ENCODE measurements at regions not wholly inside any gene's neighbourhood (a gene's known extent, or its start where the extent isn't known, plus 50 kb on each side); places are given as distances from the start of the nearest gene placed in this dataset.
"Not testable (repeated sequence)": the region's sequence is repeated elsewhere in the genome, so short reads cannot be mapped to it uniquely, and the experiment has no call there.

DNA sequence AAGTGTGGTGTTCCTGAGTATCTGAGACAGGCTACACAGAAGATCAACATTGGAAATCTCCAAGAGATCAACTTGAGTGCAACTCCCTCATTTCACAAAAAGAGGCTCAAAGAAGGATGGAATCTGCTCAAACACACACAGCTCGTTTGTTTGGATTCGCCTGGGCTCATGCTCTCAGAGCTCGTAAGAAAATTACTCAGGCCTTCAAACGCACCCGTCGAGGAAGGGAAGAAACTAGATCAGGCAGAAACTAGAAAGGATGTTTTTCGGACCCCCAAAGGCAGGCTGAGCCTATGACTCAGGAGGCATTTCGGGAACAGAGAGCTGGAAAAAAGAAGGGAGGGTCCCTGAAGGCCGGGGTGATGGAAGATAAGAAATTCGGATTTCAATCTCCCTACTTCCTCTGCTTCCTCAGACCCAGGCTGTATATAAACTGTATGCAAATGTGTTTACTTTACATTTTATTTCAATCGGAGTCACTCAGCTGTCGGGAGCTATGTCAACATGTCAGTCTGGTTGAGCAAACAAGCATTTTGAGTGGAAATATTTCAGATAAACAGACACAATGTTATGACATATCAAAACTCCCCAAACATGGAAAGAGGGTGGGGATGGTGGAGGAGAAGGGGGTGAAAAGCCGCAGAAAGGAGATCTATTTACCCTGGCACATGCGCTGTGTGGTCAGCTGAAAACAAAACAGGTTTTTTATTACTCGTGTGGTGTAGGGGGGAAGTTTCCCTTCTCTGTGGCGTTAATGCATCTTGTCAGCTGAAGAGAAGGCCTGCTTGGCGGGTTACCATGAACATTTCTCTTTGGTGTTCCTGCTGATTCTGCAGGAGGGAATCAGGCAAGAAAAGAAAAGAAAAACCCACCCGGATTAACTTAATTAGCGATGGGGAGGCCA lies 129.1 kb upstream of the TBX3 start:
- intact Hi-C loops (cut with DNase I), result loop anchor here in 1 of 2 donors (10.0 kb wide), 1 partner anchor 962 kb away; no protein-coding TSS in a partner anchor
- DNase-seq, result no peak
- 19 to 22% methylated on average over 19 of the region's 19 CpGs for WGBS, 2 donors
- Histone ChIP-seq H3K4me3 (ENCODE audit: low read length in 2 of 2) (no peak overlapping the region), H3K36me3 (ENCODE audit: control insufficient read depth in 1 of 2, insufficient read depth in 2 of 2, low read length in 1 of 2) (no peaks in the 10 kb centered on the region), H3K9me3 (ENCODE audit: control insufficient read depth, low read length) (no peaks in the 10 kb centered on the region), H3K27ac (ENCODE audit: low read depth in 1 of 2, low read length in 2 of 2) (no peak overlapping the region), H3K4me1 (ENCODE audit: control insufficient read depth in 1 of 2, insufficient read depth in 2 of 2, low read length in 2 of 2) (peaks cover 0 to 2% of the 10 kb centered on the region in 2 donors), H3K27me3 (ENCODE audit: control insufficient read depth in 1 of 2, insufficient read depth in 2 of 2, low read length in 1 of 2) (no peaks in the 10 kb centered on the region)
- ATAC-seq (ENCODE audit: low FRiP score), result no peak

DNA sequence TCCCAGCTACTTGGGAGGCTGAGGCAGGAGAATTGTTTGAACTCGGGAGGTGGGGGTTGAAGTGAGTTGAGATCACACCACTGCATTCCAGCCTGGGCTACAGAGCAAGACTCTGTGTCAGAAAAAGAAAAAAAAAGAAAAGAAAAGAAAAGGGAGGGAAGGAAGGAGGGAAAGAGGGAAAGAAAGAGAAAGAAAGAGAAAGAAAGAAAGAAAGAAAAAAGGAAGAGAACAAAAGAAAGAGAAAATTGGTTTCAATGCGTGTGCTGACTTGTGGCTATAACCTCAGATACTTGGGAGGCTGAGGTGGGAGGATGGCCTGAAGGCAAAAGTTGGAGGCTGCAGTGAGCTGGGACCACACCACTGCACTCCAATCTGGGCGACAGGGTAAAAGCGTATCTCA lies 128.4 kb upstream of the TBX3 start:
- DNase-seq (no peak), ATAC-seq (ENCODE audit: low FRiP score) (no peak)
- no peak overlapping the region for H3K27ac ChIP-seq (ENCODE audit: low read depth in 1 of 2, low read length in 2 of 2)
- H3K9me3 ChIP-seq (ENCODE audit: control insufficient read depth, low read length), result no peaks in the 10 kb centered on the region
- peaks cover 0 to 2% of the 10 kb centered on the region in 2 donors for H3K4me1 ChIP-seq (ENCODE audit: control insufficient read depth in 1 of 2, insufficient read depth in 2 of 2, low read length in 2 of 2)
- intact Hi-C loops (cut with DNase I), result loop anchor here in 1 of 2 donors (10.0 kb wide), 1 partner anchor 962 kb away; no protein-coding TSS in a partner anchor
- WGBS, 2 donors, result 72 to 82% methylated on average over 4 of the region's 4 CpGs
- no peak overlapping the region for H3K4me3 ChIP-seq (ENCODE audit: low read length in 2 of 2)
- H3K36me3 ChIP-seq (ENCODE audit: control insufficient read depth in 1 of 2, insufficient read depth in 2 of 2, low read length in 1 of 2), result no peaks in the 10 kb centered on the region
- no peaks in the 10 kb centered on the region for H3K27me3 ChIP-seq (ENCODE audit: control insufficient read depth in 1 of 2, insufficient read depth in 2 of 2, low read length in 1 of 2)

DNA sequence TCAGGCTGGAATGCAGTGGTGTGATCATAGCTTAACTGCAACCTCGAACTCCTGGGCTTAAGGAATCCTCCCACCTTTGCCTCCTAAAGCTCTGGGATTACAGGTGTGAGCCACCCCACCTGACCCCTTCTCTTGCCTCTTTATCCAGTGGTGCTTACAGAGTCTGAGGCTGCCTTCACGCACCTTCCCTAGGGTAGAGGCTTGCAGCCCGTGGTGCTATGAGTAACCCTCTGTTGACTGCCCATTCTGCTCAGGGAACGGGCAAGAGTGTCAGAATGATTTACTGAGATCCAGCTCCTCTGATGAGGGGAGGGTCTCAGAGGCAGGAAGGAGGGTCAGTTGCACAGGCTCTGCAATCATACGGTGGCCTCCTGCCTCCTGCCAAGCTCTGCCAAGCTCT lies 125.1 kb upstream of the TBX3 start:
- Histone ChIP-seq H3K27ac (ENCODE audit: low read depth in 1 of 2, low read length in 2 of 2) (no peak overlapping the region), H3K9me3 (ENCODE audit: control insufficient read depth, low read length) (peaks cover 5% of the 10 kb centered on the region), H3K36me3 (ENCODE audit: control insufficient read depth in 1 of 2, insufficient read depth in 2 of 2, low read length in 1 of 2) (no peaks in the 10 kb centered on the region), H3K4me3 (ENCODE audit: low read length in 2 of 2) (no peak overlapping the region), H3K4me1 (ENCODE audit: control insufficient read depth in 1 of 2, insufficient read depth in 2 of 2, low read length in 2 of 2) (peaks cover 0 to 2% of the 10 kb centered on the region in 2 donors), H3K27me3 (ENCODE audit: control insufficient read depth in 1 of 2, insufficient read depth in 2 of 2, low read length in 1 of 2) (no peaks in the 10 kb centered on the region)
- 45 to 49% methylated on average over 5 of the region's 5 CpGs for WGBS, 2 donors
- ATAC-seq (ENCODE audit: low FRiP score), result no peak
- intact Hi-C loops (cut with DNase I), result no loop called here
- DNase-seq, result no peak

GRCh38 chr12:114801381-114801780 lies 117.4 kb upstream of the TBX3 start:
- intact Hi-C loops (cut with DNase I); H3K4me3 ChIP-seq (ENCODE audit: low read length in 2 of 2); H3K27me3 ChIP-seq (ENCODE audit: control insufficient read depth in 1 of 2, insufficient read depth in 2 of 2, low read length in 1 of 2); DNase-seq; H3K9me3 ChIP-seq (ENCODE audit: control insufficient read depth, low read length); H3K27ac ChIP-seq (ENCODE audit: low read depth in 1 of 2, low read length in 2 of 2); H3K36me3 ChIP-seq (ENCODE audit: control insufficient read depth in 1 of 2, insufficient read depth in 2 of 2, low read length in 1 of 2); H3K4me1 ChIP-seq (ENCODE audit: control insufficient read depth in 1 of 2, insufficient read depth in 2 of 2, low read length in 2 of 2); ATAC-seq (ENCODE audit: low FRiP score): not testable (repeated sequence)
- 65 to 66% methylated on average over 3 of the region's 3 CpGs for WGBS, 2 donors

DNA sequence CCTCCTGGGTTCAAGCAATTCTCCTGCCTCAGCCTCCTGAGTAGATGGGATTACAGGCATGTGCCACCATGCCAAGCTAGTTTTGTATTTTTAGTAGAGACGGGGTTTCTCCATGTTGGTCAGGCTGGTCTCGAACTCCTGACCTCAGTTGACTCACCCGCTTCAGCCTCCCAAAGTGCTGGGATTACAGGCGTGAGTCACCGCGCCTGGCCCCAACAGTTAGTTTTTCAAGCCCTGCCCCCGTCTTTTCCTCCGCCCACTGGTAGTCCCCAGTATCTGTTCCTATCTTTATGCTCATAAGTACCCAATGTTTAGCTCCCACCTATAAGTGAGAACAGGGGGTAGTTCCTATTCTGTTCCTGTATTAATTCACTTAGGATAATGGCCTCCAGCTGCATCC lies 116.6 kb upstream of the TBX3 start:
- WGBS, 2 donors, result 85 to 88% methylated on average over 7 to 8 of the region's 8 CpGs
- DNase-seq, result not testable (repeated sequence)

DNA sequence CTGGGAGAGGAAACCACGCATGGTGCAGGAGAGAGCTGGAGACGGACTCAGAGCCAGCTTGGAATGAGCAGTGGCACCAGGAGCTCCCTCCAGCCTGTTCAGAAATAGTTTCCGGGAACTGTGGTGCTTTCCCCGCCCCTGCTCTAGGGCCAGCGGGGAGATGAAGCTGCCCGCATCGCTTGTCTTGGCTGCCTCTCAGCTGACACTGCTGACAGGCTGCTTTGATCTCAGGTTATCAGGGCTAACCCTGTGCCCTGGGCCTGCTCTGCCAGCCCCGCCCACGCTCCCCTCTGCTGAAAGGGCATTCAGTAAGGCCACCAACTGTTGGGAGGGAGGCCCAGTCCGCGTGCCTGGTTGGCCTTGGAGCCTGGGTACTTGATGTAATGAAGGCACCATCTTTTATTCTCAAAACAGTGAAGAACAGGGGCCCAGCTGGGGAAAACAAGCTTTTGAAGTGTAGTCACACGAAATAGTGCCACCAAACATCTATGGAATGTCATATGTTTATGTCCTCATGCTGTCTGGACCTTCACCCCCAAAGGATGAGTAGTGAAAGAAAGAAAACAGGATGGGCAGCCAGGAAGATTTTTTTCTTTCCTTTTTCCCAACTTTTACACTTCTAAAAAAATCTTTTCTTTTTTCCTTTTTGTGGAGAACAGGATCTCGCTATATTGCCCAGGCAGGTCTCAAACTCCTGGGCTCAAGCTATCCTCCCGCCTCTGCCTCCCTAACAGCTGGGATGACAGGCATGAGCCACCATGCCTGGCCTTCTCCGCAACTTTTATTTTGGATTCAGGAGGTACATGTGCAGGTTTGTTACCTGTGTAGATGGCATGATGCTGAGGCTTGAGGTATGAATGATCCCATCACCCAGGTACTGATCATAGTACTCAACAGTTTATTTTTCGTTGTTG lies 115.9 kb upstream of the TBX3 start:
- H3K27ac ChIP-seq (ENCODE audit: low read depth in 1 of 2, low read length in 2 of 2), result no peak overlapping the region
- no peaks in the 10 kb centered on the region for H3K4me1 ChIP-seq (ENCODE audit: control insufficient read depth in 1 of 2, insufficient read depth in 2 of 2, low read length in 2 of 2)
- intact Hi-C loops (cut with DNase I), result no loop called here
- no peaks in the 10 kb centered on the region for H3K36me3 ChIP-seq (ENCODE audit: control insufficient read depth in 1 of 2, insufficient read depth in 2 of 2, low read length in 1 of 2)
- H3K9me3 ChIP-seq (ENCODE audit: control insufficient read depth, low read length), result peaks cover 4% of the 10 kb centered on the region
- H3K4me3 ChIP-seq (ENCODE audit: low read length in 2 of 2), result no peak overlapping the region
- 47 to 51% methylated on average over 16 of the region's 16 CpGs for WGBS, 2 donors
- H3K27me3 ChIP-seq (ENCODE audit: control insufficient read depth in 1 of 2, insufficient read depth in 2 of 2, low read length in 1 of 2), result no peaks in the 10 kb centered on the region
- ATAC-seq (ENCODE audit: low FRiP score), result peak; percentile 63
- DNase-seq, result no peak

More for the DNA sequence above, 116.6 kb upstream of the TBX3 start:
- H3K4me3 ChIP-seq (ENCODE audit: low read length in 2 of 2); intact Hi-C loops (cut with DNase I); H3K27ac ChIP-seq (ENCODE audit: low read depth in 1 of 2, low read length in 2 of 2); ATAC-seq (ENCODE audit: low FRiP score); H3K9me3 ChIP-seq (ENCODE audit: control insufficient read depth, low read length); H3K4me1 ChIP-seq (ENCODE audit: control insufficient read depth in 1 of 2, insufficient read depth in 2 of 2, low read length in 2 of 2); H3K27me3 ChIP-seq (ENCODE audit: control insufficient read depth in 1 of 2, insufficient read depth in 2 of 2, low read length in 1 of 2); H3K36me3 ChIP-seq (ENCODE audit: control insufficient read depth in 1 of 2, insufficient read depth in 2 of 2, low read length in 1 of 2): not testable (repeated sequence)

- Histone ChIP-seq H3K4me1 (ENCODE audit: control insufficient read depth in 1 of 2, insufficient read depth in 2 of 2, low read length in 2 of 2) (no peaks in the 10 kb centered on the region), H3K27ac (ENCODE audit: low read depth in 1 of 2, low read length in 2 of 2) (no peak overlapping the region), H3K36me3 (ENCODE audit: control insufficient read depth in 1 of 2, insufficient read depth in 2 of 2, low read length in 1 of 2) (no peaks in the 10 kb centered on the region), H3K4me3 (ENCODE audit: low read length in 2 of 2) (no peak overlapping the region), H3K9me3 (ENCODE audit: control insufficient read depth, low read length) (no peaks in the 10 kb centered on the region), H3K27me3 (ENCODE audit: control insufficient read depth in 1 of 2, insufficient read depth in 2 of 2, low read length in 1 of 2) (no peaks in the 10 kb centered on the region)
- ATAC-seq (ENCODE audit: low FRiP score) (no peak), DNase-seq (no peak)
- intact Hi-C loops (cut with DNase I), result no loop called here
- WGBS, 2 donors, result 78 to 91% methylated on average over 8 of the region's 8 CpGs
Measured at GRCh38 chr12:114794049-114794558, 110.1 kb upstream of the TBX3 start.

DNA sequence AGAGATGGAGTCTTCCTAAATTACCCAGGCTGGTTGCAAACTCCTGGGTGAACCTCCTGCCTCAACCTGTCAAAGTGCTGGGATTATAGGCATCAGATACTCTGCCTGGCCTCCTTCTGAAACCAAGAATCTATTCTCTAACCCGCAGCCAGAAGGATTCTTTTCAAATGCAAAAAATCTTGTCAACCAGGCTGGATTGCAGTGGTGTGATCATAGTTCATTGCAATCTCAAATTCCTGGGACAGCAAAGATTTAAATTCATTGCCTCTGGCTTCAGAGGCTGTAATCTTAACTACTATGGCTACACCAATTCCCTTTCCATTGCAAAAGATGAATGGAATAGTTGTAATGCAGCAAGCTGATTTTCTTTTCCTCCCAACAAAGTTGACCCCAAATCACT lies 106.3 kb upstream of the TBX3 start:
- no peaks in the 10 kb centered on the region for H3K4me1 ChIP-seq (ENCODE audit: control insufficient read depth in 1 of 2, insufficient read depth in 2 of 2, low read length in 2 of 2)
- H3K27me3 ChIP-seq (ENCODE audit: control insufficient read depth in 1 of 2, insufficient read depth in 2 of 2, low read length in 1 of 2), result no peaks in the 10 kb centered on the region
- H3K36me3 ChIP-seq (ENCODE audit: control insufficient read depth in 1 of 2, insufficient read depth in 2 of 2, low read length in 1 of 2), result no peaks in the 10 kb centered on the region
- intact Hi-C loops (cut with DNase I), result no loop called here
- DNase-seq (no peak), ATAC-seq (ENCODE audit: low FRiP score) (no peak)
- no peaks in the 10 kb centered on the region for H3K9me3 ChIP-seq (ENCODE audit: control insufficient read depth, low read length)
- H3K27ac ChIP-seq (ENCODE audit: low read depth in 1 of 2, low read length in 2 of 2), result no peak overlapping the region
- 86 to 90% methylated on average over 1 of the region's 1 CpG for WGBS, 2 donors
- no peak overlapping the region for H3K4me3 ChIP-seq (ENCODE audit: low read length in 2 of 2)

Data from aorta (tissue), 5 donors.